ENCODE measurements at regions not wholly inside any gene's neighbourhood (a gene's known extent, or its start where the extent isn't known, plus 50 kb on each side); places are given as distances from the start of the nearest gene placed in this dataset.

DNA sequence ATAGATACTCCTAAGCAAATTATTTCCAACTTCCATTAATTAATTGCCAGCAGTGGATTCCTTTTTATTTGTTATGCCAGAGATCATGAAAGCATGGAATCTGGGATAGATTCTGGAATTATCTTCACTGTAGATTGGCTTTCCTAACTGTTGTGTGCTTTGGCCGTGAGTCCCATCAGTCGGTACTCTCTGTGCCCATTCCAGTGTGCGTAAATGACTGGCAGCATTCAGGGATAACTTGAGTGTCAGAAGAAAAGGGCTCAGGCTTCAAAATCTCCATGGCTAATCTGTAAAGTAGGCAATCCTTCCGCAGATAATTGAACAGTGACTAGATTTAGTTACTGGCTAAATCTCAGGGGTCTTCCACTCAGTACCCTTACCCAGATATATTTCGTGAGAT, 76.8 kb upstream of the TMEM164 start:
- H3K27me3 Mint-ChIP-seq, result no peaks in the 10 kb centered on the region
- no peaks in the 10 kb centered on the region for H3K9me3 Mint-ChIP-seq
- H3K27ac Mint-ChIP-seq, result no peak overlapping the region
- H3K4me1 Mint-ChIP-seq (ENCODE audit: low read depth), result no peaks in the 10 kb centered on the region
- no peak overlapping the region for H3K4me3 Mint-ChIP-seq
- no peaks in the 10 kb centered on the region for H3K36me3 Mint-ChIP-seq (ENCODE audit: low read depth)

DNA sequence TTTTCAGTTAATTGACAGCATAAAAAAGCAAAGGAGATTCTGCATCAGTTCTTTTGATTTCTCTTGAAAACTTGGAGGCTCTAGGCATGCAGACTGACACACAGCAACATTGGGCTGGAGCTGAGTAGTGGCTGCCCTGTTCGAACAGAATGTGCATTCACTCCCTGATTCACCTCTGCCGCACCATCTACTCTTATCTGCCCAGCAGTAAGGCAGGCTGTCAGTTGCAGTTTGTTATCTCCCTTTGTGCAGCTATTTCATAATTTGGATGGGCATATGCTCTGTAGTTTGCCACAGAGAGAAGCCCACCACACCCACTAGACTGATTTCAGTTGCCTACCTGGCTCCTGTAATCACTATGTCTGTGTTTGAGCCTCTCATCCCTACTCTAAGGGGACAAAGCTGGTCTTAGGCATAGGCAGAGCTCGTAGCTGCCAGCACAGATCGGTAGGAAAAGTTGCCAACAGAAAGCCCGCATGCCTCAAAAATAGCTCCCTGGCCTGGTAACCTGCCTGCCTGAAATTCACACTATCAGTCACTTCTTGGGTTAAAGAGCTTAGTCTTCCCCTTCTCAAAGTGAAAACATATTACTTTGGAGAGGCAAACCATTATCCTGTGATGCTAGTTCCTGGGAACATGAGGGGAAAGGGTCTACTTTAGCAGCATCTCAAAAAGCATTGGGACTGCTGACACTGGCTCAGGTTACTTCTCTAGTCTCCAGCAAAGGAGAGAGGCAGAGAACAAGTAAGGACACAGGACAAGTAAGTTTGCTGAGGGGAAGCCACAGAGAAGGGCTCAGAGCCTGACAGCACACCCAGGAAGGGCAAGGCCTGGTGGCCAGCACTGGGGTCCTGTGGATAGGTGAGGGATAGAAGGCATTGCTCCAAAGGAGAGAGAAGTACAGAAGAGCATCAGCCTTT, 75.9 kb upstream of the TMEM164 start:
- no peak overlapping the region for H3K27ac Mint-ChIP-seq

DNA sequence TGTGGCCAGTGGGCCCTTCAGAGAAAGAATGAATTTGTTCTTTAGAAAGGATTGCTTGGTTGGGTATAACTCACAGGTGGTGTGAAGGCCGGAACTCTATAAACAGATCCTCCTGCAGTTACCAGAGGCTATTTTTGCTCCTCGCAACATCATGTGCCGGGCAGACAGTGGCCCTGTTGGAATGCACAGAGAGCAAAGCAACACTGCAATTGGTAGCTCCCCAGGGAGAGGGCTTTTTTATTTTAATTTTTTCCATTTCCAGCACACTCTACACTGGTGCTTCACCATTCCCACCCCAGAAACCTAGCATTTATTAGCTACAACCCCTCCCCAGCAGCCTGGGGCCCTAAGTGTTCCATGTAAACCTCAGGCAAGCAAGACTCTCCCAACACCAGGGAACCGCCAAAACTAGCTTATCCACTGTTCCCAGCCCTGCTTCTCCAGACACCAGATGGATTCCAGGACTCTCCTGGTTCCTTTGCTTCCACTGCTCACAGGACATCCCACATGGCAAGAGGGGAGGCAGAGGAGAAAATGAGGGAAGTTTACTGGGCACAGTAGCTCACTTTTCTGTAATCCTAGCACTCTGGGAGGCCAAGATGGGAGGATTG, 75.1 kb upstream of the TMEM164 start:
- H3K4me1 Mint-ChIP-seq (ENCODE audit: low read depth), result no peaks in the 10 kb centered on the region
- H3K36me3 Mint-ChIP-seq (ENCODE audit: low read depth), result no peaks in the 10 kb centered on the region
- no peaks in the 10 kb centered on the region for H3K27me3 Mint-ChIP-seq
- no peak overlapping the region for H3K27ac Mint-ChIP-seq
- no peak overlapping the region for H3K4me3 Mint-ChIP-seq
- no peaks in the 10 kb centered on the region for H3K9me3 Mint-ChIP-seq

More for the DNA sequence above, 75.9 kb upstream of the TMEM164 start:
- Mint-ChIP-seq H3K9me3 (no peaks in the 10 kb centered on the region), H3K27me3 (no peaks in the 10 kb centered on the region), H3K36me3 (ENCODE audit: low read depth) (no peaks in the 10 kb centered on the region), H3K4me1 (ENCODE audit: low read depth) (no peaks in the 10 kb centered on the region), H3K4me3 (no peak overlapping the region)

DNA sequence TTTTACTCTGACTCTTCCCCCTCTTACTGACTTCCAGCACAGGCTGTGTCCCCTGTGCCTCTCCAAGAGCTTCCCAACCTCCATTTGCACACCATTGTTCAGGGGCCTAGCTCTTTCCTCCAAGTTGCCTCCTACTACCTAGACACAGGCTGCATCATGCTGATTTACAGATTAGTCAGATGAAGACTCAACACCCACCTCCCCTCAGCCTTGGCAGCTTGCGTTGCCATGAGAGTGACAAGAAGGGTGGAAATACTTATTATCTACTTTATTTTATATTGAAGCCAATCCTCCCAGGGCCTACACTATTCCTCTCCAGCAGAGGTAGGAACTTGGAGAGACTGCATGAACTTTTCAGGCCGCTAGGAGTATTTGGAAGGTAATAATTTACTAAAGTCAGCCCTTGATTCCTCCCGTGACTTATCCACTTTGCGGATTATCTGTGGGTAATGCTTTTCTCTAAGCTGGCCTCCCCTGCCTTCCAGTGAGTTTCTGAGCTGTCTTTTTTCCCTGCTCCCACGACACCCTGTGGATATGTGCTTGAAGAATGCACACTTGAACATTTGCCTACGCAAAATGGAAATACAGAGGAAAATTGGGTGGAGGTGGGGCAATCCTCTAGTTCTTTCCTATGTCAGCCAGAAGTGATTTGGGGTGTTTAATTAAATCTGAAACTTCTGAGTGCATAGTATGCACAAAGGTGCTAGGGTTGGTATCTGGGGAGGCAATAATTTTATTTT, 74.1 kb upstream of the TMEM164 start:
- H3K27ac Mint-ChIP-seq, result no peak overlapping the region
- no peaks in the 10 kb centered on the region for H3K4me1 Mint-ChIP-seq (ENCODE audit: low read depth)
- H3K9me3 Mint-ChIP-seq, result no peaks in the 10 kb centered on the region
- no peak overlapping the region for H3K4me3 Mint-ChIP-seq
- no peaks in the 10 kb centered on the region for H3K36me3 Mint-ChIP-seq (ENCODE audit: low read depth)
- peaks cover 4% of the 10 kb centered on the region for H3K27me3 Mint-ChIP-seq

DNA sequence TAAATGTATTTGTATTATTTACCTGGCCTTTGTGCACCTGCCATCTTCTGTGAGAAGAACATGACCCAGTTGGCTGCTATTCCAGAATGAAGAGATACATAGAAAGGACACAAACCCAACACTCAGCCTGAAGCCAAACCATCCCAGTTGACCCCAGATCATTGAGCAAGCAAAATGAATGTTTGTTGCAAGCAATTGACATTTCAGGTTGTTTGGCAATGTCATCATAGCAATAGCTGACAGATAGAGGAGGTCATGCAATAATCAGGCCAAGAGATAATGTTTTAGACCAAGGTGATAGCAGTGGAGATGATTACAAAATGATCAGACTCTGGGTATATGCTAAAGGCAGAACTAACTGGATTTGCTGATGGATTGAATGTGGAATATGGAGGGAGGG, 71.2 kb upstream of the TMEM164 start:
- Mint-ChIP-seq H3K27ac (no peak overlapping the region), H3K4me1 (ENCODE audit: low read depth) (no peaks in the 10 kb centered on the region)

DNA sequence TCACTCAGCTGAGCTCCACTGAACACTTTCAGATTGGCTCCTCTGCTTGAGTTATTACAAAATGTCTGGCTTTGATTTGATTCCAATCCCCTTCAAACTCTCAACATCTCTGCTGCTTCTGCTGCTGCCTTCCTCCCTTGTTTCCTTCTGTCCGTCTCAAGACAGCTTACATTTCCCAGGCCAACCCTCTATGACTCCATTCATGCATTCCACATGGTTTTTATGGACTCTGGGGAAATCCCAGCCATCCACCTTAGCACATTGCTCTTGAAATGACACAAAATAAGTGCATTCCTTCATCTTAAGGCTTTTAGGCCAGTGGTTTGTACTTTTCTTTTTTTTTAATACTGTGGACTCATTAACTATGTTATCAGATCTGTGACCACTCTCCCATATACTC, 68.5 kb upstream of the TMEM164 start:
- H3K4me3 Mint-ChIP-seq, result no peak overlapping the region
- no peaks in the 10 kb centered on the region for H3K36me3 Mint-ChIP-seq (ENCODE audit: low read depth)
- no peak overlapping the region for H3K27ac Mint-ChIP-seq
- peaks cover 6% of the 10 kb centered on the region for H3K27me3 Mint-ChIP-seq
- H3K9me3 Mint-ChIP-seq, result no peaks in the 10 kb centered on the region
- H3K4me1 Mint-ChIP-seq (ENCODE audit: low read depth), result no peaks in the 10 kb centered on the region

More for the DNA sequence above, 71.2 kb upstream of the TMEM164 start:
- Mint-ChIP-seq H3K36me3 (ENCODE audit: low read depth) (no peaks in the 10 kb centered on the region), H3K27me3 (peaks cover 6% of the 10 kb centered on the region), H3K4me3 (no peak overlapping the region), H3K9me3 (no peaks in the 10 kb centered on the region)

DNA sequence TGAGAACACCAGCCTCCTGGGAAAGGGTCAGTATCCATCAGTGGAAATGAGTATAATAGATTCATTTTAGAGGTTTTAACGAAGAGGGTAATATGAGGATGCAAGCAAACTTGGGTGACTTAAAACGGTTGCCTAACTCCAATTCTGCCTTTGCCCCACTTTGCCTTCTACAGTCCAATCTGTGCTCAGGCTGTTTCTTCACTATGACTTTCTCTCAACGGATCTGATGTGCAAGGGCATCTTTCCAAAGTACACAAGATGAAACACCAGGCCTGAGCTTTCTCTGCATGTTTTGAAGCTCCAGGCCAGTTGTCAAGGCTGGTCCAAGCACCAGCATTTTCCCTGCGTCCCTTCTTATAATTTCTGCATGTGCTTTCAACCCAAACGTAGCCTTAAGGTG, 68.0 kb upstream of the TMEM164 start:
- Mint-ChIP-seq H3K4me1 (ENCODE audit: low read depth) (no peaks in the 10 kb centered on the region), H3K27me3 (peaks cover 6% of the 10 kb centered on the region), H3K4me3 (no peak overlapping the region), H3K27ac (no peak overlapping the region), H3K9me3 (no peaks in the 10 kb centered on the region), H3K36me3 (ENCODE audit: low read depth) (no peaks in the 10 kb centered on the region)

DNA sequence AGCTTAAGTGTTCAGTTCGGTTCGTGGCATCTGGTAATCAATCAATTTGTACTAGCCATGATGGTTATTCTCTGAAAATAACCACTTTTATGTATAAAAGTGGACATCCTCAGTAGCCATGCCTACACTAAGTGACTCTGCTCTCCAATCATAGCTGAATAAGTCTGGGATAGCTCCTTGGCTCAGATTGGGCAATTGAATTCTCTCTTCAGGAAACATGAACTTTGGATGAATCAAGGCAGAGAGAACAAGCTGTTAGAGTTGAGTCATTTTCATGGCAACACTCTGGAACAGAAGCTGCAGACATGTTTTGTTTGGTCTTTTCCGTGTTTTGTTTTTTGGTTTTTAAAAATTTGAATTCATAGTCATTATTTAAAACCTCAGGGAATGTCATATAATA, 66.8 kb upstream of the TMEM164 start:
- H3K9me3 Mint-ChIP-seq, result no peaks in the 10 kb centered on the region
- no peaks in the 10 kb centered on the region for H3K36me3 Mint-ChIP-seq (ENCODE audit: low read depth)
- no peak overlapping the region for H3K4me3 Mint-ChIP-seq
- peaks cover 6% of the 10 kb centered on the region for H3K27me3 Mint-ChIP-seq
- H3K27ac Mint-ChIP-seq, result no peak overlapping the region
- no peaks in the 10 kb centered on the region for H3K4me1 Mint-ChIP-seq (ENCODE audit: low read depth)

DNA sequence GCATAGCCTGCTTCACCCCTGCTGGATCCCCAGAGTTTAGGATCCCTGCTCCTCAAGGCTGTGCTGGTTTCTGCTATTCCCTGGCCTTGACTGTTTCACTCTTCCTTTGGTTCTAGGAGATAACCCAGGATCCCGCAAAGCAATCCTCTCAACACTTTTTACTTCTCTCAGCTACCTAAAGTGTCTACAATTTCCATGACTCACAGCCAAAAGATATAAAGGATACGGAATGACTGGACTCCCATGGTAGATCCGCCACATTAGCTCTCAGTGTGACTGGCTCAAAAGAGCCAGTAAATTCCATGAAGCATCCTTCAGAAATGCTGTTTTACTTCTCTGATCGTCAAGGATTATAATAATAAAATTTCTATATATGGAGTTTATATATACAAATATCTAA, 66.3 kb upstream of the TMEM164 start:
- Mint-ChIP-seq H3K36me3 (ENCODE audit: low read depth) (no peaks in the 10 kb centered on the region), H3K4me3 (no peak overlapping the region), H3K4me1 (ENCODE audit: low read depth) (no peaks in the 10 kb centered on the region), H3K9me3 (no peaks in the 10 kb centered on the region), H3K27ac (no peak overlapping the region), H3K27me3 (peaks cover 6% of the 10 kb centered on the region)

DNA sequence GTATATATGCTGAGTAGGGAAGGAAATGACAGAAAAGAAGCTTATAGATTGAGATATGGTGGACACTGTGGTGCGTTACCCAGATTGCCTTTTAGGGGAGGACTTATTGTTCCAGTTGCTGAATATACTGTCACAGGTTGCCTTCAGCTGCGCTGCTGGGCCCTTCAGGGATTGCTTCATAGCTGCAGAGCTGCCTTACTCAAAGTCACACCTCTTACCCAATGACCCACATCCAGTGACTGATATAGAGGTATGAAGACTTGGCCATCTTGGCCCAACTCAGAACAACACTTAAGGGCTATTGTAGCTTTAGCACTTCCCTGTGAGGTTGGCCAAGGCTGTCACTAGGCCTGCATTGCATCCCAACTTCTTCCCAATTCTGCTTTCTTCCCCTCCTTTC, 63.4 kb upstream of the TMEM164 start:
- no peak overlapping the region for H3K4me3 Mint-ChIP-seq
- H3K27me3 Mint-ChIP-seq, result no peaks in the 10 kb centered on the region
- no peaks in the 10 kb centered on the region for H3K36me3 Mint-ChIP-seq (ENCODE audit: low read depth)
- H3K9me3 Mint-ChIP-seq, result no peaks in the 10 kb centered on the region
- no peaks in the 10 kb centered on the region for H3K4me1 Mint-ChIP-seq (ENCODE audit: low read depth)
- H3K27ac Mint-ChIP-seq, result no peak overlapping the region

DNA sequence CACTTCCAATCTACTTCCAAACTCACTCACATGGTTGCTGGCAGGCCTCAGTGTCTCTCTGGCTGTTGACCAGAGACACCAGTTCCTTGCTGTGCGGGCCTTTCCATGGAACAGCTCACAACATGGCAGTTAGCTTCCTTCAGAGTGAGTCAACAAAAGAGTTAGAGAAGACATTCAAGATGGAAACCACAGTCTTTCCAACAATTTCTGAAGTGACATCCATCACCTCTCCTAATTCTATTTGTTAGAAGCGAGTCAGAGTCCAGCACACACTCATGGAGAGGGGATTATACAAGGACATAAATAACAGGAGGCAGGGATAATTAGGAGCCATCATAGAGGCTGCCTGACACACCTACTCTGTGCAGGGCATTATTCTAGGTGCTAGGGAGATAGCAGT, 62.5 kb upstream of the TMEM164 start:
- no peaks in the 10 kb centered on the region for H3K9me3 Mint-ChIP-seq
- H3K27ac Mint-ChIP-seq, result no peak overlapping the region
- no peaks in the 10 kb centered on the region for H3K36me3 Mint-ChIP-seq (ENCODE audit: low read depth)
- H3K4me1 Mint-ChIP-seq (ENCODE audit: low read depth), result no peaks in the 10 kb centered on the region
- H3K27me3 Mint-ChIP-seq, result no peaks in the 10 kb centered on the region
- H3K4me3 Mint-ChIP-seq, result no peak overlapping the region

DNA sequence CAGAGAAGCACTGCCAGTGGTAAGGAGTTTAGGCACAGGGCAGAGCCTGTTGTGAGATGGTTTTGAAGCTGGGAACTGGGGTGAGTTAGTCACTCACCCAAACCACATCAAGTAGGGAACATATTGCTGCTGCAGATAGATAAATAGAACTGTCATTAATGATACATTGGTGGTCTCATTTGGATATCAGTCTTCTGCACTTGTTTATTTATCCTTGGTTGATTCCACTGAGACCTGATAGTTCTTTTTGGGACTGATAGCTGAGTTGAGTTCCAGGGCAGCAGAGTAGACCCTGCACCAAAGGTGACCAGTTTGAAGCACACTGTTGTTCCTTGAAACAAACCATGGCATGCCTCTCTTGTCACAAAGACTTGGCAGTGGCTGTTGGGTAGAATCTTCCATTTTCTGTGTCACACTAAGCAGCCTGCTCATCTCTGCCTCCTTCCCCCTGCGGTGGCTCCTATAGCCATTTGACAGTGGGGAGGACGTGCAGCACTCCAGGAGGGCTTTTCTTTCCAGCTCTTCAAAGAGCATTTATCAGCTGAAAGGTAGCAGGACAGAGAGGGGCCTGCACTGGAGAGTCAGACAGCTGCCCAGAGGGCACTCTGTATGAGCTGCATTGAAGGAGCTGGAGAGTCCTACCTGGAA, 59.7 kb upstream of the TMEM164 start:
- no peaks in the 10 kb centered on the region for H3K36me3 Mint-ChIP-seq (ENCODE audit: low read depth)
- H3K9me3 Mint-ChIP-seq, result no peaks in the 10 kb centered on the region
- no peaks in the 10 kb centered on the region for H3K27me3 Mint-ChIP-seq
- H3K4me3 Mint-ChIP-seq, result no peak overlapping the region
- no peak overlapping the region for H3K27ac Mint-ChIP-seq
- H3K4me1 Mint-ChIP-seq (ENCODE audit: low read depth), result no peaks in the 10 kb centered on the region

DNA sequence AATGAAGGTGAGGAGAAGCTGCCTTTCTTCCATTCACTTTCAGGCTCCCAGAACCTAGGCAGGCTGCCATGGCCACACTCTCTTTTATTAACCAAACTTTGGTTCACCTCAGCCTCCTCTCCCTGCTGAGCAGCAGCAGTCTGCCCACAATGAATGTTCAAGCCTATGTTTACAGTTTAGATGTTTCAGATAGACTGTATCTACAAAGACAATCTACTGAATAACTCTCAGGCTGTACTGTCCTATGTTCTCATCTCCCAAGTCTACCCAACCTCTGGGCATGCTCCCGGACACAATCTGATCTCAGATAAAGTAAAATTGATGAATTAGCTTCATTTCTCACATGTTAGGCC, 59.2 kb upstream of the TMEM164 start:
- Mint-ChIP-seq H3K36me3 (ENCODE audit: low read depth) (no peaks in the 10 kb centered on the region), H3K27me3 (no peaks in the 10 kb centered on the region), H3K27ac (no peak overlapping the region), H3K4me3 (no peak overlapping the region), H3K4me1 (ENCODE audit: low read depth) (no peaks in the 10 kb centered on the region), H3K9me3 (no peaks in the 10 kb centered on the region)

DNA sequence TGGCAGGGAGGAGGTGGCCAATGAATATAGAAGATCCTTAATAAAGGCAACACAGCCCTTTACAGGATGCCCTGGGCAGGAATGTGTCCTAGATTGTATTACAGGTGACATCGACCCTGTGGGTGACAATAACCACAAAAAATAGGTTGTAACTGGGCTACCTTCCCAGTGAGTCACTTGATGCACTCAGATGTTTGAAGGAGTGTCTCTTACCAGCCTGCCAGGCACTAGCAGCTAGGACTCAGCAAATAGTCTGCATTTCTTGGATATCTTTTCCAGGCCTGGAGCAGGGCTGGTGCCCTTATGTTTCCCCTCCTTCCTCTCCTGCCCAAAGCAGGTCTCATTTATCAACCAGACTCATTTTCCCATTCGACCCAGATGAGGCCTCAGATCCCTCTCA, 50.9 kb upstream of the TMEM164 start:
- Mint-ChIP-seq H3K4me1 (ENCODE audit: low read depth) (no peaks in the 10 kb centered on the region), H3K27ac (no peak overlapping the region), H3K4me3 (no peak overlapping the region), H3K9me3 (no peaks in the 10 kb centered on the region), H3K27me3 (no peaks in the 10 kb centered on the region), H3K36me3 (ENCODE audit: low read depth) (no peaks in the 10 kb centered on the region)
